ENCODE measurements at regions not wholly inside any gene's neighbourhood (a gene's known extent, or its start where the extent isn't known, plus 50 kb on each side); places are given as distances from the start of the nearest gene placed in this dataset.
"Not testable (repeated sequence)": the region's sequence is repeated elsewhere in the genome, so short reads cannot be mapped to it uniquely, and the experiment has no call there.

DNA sequence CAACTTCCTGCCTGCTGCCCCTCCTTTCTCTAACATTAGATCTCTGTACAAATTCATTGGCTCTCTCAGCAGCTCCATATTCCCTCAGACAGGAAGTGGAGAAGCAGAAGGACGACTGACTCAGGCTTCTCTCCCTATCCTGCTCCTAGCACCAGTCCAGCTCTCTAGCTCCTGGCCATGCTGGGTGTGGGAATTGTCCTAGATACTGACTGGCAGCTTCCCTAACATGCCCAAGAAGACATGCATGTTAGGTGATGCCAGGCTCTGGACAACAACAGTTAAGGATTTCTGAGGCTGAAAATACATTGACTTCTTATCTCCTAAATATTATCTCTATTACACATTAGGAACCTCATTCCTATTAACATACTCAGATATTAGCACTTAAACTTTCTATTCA, 292.9 kb downstream of the IKZF2 start:
- no peak for DNase-seq

DNA sequence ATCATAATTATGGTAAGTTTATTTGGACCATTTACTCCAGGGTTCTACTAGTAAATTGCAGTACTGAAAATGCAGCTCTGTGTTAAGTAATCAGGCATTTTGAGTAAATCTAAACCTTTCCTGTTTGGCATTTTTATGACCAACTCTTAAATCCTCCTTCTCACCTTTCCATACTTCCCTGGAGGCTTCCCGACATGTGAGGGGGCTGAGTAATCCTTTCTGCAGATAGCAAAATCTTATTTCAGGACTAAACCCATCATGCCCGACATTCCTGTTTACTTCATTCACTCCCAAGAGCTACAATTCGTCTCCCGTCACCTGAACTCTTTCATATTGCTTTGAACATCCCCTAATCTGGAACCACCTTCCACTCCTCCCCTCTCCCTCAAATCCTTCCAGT, 296.6 kb downstream of the IKZF2 start:
- no peak for DNase-seq

DNA sequence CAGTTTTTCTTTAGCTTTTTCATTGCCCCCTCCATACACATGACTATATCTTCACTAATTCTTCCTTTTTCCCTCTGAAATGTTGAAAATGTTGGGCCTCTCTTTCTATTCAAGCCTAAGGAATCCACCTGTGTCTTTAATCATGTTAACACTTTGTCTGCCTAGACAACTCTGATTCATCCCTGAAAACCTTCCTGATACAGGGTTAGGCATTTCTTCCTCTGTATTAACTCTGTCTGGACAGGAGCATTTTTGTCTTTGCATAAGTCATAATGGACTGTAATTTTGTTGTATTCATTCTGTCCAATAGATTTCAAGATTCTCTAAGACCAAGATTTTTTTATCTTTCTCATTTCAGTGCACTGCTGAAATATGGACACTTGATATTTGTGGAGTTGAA, 297.3 kb downstream of the IKZF2 start:
- no peak for DNase-seq

DNA sequence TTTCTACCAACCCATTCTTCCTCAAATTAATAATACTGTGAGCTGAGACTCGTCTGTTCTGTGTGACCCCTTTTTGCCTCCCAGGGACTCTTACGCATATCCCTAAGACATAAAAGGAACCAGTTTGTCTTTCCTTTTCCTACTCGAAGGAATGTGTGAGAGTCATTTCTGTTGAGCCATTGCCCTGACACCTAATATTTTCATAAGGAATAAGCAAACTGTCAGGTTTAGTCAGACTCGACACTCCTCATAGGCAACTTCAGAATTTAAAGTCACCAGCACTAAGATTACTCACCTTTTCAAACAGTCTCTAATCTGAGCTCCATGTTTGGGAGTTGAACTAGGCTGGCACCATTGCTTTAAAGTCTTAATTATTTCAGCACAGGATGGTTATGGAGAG, 305.5 kb downstream of the IKZF2 start:
- no peak for DNase-seq

DNA sequence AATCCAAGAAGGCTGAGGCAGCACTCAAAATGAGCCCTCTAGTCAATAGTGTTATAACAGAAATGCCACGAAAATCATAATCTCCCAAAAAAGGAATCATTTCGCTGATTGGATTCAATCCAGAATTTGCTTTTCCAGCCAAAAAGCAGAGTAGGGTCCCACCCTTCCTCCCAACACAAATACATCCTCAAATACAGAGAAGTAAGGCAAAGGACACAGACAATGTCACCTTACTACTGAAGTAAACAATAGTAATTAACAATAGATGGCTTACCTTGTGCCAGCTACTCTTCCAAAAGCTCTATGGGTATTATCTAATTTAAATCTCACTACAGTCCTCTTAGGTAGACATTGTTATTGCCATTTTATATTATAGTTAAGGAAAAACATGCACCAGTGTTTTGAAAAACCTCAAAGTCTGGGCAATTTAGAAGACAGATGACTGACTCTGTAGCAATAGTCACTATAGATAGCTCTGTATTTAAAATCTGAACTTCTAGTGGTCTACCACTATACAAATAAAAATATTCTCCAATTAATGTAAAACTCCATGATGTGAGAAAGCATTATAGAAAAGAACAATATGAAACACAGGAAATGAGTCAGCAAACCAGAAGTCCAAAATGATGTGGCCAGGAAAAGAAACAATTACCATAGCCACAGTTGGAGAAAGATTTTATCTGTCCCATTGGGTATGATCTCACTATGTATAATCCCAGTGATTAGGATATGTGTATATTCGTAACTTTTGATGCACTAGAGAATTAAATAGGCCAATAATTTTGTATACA, 305.0 kb upstream of the ERBB4 start:
- DNase-seq, result no peak

DNA sequence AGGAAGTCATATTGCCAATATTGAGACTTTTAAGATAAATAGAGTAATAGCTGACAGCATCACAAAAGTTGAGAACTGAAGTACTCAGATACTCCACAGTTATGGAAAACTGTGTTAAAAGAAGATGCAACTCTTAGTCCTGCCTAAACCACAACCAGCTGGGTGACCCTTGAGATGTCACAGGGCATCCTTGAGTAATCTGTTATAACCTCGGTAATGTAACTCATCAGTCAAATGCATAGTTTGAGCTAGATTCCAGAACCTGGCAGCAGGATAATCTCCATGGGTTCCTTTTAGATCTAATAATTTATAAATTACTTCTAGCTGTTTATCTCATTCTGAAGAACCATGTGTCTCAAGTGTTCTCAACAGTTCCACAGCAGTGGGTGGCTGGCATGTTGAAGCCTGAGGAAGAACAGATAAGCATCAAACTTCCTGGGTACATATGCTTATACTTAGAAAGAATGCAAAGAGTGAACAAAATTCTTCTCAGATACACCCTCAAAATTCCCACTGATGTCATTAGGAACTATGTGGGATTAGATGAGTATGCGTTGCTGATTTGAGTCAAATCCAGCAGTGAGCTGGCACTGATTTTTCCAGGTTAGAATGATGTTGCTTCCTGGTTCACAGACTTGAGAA, 304.1 kb upstream of the ERBB4 start:
- DNase-seq, result no peak

DNA sequence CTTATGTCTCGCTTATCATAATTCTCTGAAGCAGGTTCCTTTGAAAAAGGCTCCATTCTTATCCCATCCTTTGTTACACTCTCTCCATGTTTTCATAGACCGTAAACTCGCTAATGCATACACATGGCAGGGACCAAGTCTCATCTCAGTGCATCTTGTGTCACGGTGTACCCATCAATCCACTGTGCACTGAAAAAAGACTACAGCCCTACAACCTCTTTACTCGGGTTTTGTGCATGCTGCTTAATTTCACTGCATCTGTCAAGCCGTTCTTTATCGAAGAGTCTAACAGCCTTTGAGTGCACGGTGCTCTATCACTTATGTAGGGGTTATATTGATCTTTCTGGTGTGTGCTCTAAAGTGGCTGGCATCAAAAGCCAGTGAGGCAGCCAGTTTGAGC, 302.9 kb upstream of the ERBB4 start:
- DNase-seq, result no peak

DNA sequence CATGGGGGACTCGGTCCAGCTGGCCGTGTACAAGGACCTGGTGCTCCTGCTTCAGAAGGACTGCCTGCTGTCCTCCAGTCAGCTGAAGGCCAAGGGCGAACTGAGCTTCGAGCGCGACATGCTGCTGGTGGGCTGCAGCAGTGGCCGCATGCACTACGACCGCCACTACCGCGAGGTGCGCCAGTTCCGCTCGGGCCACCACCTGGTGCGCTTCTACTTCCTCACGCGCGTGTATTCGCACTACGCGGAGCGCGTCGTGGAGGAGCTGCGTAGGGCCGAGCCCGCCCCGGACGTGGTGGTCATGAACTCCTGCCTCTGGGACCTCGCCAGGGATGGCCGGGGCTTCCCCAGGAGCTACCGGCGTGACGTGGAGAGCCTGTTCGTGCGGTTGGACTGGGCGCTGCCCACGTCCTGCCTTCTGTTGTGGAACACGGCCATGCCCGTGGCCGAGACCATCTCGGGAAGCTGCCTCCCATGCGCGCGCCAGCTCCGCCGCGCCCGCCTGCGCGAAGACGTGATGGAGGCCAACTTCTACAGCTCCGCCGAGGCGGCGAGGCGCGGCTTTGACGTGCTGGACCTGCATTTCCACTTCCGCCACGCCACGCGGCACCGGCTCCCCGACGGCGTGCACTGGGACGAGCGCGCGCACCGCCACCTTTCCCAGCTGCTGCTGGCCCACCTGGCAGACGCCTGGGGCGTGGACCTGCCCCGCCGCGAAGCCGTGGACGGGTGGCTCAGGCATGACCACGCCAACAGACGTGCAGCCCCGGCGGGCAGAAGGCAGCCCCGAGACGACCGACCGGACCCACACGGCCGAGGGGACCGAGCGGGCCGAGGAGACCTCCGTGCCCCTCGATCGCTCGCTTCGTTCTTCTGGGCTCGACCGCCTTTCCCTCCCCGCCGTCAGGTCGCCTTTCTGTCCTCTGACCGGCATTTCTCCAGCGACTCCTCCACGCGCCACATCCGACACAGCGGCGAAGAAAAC, 293.9 kb upstream of the ERBB4 start:
- no peak for DNase-seq

DNA sequence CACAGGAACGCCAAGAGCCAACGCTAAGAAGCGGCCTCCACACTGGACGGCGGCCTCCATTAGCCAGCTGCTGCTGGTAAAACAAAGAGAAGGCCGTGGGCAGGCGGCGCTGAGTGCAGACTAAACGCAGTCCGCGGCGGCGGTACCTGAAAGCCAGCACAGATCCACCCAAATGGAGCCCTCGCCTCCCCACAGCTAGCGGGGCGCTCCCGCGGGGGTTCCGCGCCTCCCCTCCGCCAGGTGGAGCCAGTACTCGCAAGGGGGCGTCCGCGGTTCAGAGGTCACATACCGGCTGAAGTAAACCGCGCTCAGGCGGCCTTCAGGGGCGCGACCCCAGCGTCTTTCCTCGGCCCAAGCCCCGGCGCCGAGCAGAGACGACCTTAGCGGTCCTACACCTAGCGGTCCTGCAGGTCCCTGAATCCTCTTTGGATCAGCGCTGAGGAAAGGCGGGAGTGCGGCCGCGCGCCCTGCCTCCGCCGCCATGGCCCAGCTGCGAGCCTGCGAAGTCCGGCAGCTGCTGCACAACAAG, 293.1 kb upstream of the ERBB4 start:
- DNase-seq, result no peak

DNA sequence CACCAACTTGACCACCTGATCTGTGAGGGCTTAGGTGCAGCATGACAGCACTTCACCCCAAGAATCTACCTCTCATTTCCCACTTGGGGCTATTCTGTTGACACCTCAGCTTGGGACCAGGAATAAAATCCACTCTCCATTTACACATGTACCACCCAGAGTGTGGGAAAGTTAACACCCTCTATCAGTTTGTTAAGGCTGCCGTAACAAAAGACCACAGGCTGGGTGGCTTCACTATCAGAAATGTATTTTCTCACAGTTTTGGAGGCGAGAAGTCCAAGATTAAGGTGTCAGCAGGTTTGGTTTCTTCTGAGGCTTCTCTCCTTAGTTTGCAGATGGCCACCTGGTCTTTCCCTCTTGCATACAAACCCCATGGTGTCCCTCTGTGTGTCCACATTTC, 277.7 kb upstream of the ERBB4 start:
- no peak for DNase-seq

DNA sequence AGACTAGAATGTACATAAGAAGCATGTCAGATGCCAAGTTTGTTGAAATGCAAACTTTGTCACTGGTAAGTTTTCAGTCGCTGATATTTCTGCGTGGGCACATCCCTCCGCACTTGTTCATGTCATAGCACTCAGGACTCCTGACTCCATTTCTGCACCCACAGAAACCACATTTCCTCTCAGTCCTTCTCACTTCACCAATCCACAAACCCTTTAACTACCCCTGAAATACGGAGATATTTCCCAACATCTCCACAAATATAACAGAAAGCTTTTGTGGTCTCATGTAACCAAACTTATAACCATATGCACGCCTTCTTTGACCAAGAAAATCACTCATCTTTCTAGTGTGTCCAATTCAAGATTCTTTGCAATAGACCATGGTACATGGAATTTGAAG, 276.9 kb upstream of the ERBB4 start:
- DNase-seq, result no peak

DNA sequence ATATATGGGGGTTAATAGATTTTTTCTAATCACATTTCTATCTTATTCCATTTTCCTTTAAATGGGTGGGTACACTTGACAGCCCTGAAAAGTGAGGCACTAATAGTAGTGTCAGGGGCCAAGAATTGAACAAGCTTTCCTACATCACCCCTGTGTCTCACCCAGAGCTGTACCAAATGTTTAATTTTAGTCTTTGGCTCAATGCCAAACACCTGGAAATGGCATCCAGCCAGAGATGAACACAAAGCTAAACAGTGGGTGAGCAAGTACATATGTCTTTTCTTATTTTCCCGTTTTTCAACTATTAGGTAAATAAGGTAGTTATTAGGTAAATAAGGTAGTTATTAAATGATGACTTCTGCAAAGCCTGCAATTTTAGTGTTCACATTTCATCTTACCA, 276.3 kb upstream of the ERBB4 start:
- DNase-seq, result no peak

DNA sequence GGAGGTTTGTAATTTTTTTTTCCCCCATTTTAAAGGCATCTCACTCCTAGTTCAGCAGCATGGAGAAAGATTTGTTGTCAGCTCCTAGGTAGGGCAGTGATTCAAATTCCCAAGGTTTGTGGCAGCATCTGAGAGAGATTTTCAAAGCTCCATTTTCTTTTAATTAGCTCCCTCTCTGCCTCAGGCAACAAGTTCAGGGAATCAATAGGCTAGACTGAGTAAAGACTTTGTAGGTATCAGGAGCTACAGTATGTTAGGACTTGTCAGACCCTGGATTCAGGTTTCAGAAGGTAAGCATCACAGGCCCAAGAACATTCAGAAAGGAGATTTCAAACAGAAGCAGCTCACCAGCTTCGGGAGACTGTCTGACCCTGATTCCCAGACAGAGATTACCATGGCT, 273.3 kb upstream of the ERBB4 start:
- DNase-seq, result no peak

DNA sequence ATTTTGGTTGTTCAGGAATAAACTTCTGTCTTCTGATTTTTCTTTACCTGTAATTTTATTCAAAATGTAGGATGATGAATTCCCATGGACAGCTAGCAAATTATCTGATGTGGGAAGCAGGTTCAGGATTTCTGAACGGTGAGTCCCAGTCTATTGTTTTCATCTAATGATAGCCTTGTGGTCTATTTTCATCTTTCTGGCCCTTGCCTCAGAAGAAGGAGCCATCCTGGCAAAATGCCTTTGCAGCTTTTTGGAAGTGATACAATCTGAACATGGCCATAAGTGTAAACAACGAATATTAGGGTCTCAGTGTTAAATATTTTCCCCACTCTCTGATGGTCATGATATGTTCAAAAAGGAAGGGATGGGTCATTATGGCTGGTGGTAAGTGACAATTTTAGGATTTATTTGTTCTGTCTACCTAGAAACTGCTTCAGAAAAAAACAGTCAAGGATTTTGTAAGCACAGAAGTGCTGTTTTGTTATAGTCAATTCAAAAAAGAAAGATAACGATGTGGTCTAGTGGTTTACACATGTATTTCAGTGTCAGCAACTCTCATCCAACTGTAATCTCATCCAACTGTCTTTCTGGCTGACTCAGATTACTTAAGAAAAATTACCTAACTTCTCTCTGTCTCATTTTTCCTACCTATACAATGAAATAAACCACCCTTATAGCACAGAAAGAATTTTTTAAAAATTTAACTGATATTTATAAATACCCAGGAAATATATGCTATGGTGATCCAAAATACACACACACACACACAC, 272.6 kb upstream of the ERBB4 start:
- DNase-seq, result no peak

DNA sequence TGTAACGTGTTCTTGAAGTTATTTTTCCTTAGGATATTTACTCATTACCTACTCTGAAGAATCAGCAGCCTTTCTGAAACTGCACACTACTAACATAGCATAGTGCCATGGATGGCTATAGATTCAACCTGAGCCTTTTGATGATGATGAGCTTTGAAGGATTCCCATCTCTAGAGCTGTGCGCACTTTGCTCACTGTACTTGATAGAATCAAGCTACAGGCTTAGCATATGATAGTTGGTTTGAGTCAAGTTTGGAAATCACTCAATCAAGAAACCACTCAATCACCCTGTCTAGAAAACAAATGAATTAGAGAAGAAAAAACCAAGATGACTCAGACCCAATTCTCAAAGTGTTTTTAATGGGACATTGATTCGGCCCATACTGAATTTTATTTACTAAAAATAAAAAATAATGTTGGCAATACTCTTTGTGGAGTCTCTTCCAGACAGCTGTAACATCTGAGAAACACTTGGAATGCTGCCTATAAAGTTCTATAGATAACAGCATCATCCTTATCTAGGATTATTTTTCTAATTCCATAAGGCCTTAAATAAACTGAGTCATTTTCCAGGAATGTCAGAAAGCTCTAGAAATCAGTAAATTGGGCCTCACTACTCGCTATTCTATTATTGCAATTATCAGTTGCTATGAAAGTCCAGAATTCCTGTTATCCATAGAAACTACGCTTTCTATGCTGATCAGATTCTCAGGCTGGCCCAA, 259.0 kb upstream of the ERBB4 start:
- DNase-seq, result no peak

DNA sequence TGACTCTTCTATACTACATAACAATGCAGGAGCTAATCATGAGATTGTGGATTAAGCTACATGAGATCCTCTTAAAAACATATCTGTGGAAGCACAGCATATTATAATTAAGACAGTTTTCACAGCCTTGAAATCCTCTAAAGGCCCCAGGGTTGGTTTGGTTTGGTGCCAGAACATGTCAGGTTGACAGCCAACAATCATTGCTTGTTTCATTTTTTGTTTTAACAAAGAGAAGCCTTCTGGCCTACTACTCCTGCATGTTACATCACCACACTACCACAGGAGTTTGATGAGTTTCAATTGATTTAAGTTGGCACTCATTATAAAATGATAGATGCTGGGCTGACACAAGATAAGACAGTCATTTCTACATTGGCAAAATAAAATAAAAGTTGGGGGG, 255.9 kb upstream of the ERBB4 start:
- DNase-seq, result no peak

DNA sequence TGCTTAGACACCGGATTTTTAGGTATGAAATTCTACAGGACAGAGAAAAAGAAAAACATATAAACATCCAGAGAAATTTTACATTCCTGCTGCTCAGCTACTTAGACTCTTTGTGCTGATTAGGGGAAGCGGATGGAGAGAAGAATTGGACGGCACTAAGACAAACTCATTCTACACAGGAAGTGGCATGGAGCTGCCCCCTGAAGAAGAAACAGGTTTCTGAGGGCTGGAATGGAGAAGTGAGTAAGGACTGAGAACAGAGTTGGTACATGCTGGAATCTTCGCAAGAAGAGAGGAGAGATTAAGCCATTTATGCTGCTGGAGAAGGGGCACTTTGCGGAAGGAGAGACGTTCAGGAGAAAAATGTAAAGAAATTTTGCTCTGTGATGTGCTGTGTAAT, 253.0 kb upstream of the ERBB4 start:
- no peak for DNase-seq

DNA sequence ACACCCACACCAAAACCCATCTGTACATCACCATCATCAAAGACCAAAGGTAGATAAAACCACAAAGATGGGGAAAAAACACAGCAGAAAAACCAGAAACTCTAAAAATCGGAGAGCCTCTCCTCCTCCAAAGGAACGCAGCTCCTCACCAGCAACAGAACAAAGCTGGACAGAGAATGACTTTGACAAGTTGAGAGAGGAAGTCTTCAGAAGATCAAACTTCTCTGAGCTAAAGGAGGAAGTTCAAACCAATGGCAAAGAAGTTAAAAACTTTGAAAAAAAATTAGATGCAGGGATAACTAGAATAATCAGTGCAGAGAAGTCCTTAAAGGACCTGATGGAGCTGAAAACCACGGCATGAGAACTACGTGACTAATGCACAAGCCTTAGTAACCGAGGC, 247.5 kb upstream of the ERBB4 start:
- not testable (repeated sequence) for DNase-seq

DNA sequence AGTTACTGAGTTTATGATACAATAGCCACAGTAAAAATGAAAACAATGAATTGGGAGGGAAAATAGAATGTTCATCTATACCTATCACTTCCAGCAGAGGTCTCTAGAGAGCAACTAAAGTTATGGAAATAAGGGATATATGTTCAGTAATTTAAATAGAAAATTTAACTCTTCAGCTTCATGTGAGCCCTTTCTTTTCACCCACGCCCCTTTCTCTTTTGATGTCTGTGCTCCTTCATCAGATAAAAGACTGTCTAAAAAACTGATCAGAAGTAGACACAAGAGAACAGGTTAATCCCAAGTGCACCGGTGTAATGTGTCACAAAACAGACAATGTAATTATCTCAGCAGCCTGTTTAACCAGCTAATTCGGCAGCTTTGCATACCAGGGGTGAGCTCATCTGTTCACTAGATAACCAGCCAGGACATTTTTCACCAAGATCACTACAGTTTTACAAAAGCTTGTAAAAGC, 238.5 kb upstream of the ERBB4 start:
- DNase-seq, result no peak

DNA sequence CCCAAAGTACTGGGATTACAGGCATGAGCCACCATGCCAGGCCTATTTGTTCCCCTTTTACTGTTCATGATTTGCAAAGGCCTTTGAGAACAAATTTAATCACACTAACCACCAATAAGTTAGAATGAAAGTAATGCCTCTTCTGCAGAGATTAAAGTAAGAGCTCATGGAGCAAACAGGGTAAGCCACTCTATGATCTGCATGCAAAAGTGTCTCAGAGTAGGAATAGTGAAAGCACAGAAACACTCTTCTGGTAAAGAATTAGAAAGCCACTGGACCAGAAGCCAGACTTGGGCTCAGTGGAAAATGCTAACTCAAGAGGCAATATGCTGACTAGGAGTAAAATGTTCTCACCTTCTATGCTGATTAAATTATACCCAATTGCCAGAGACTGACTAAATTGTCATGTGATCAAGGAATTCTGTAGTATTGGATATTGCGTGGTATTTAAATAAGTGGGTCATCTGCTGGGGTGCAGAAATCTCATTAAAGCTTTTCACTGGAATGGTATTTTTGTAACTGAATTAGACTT, 235.3 kb upstream of the ERBB4 start:
- DNase-seq, result no peak

DNA sequence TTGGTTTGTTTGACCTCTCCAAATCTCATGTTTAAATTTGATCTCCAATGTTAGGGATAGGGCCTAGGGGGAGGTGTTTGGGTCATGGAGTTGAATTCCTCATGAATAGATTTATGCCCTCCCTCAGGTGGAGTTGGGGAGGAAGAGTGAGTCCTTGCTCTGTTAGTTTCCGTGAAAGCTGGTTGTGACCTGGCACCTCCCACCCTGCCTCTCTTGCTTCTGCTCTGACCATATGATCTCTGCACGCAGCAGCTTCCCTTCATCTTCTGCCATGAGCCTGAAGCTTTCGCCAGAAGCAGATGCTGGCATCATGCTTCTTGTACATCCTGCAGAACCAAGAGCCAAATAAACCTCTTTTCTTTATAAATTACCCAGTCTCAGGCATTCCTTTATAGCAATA, 231.6 kb upstream of the ERBB4 start:
- DNase-seq, result no peak

DNA sequence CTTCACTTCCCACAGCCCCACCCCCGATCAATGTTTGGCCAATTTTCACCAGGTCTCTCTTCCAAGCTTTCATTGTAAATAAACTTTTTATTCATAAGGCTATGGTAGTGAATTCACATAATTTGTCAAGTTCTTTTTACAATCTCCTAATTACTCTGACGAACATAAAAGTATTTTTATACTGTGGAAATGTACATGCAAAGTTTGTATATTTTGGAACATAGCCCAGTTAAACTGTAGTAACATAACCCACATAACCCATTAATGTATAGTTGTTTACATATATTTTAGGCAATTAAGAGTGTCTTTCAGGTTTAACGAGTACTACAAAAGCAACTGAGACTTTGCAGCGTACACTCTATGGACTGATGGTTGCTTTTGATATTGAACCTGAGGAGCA, 228.3 kb upstream of the ERBB4 start:
- DNase-seq, result no peak

Data from activated naive CD4-positive, alpha-beta T cell (primary cell).